H1 (cell line): ENCODE measurements at regions not wholly inside any gene's neighbourhood (a gene's known extent, or its start where the extent isn't known, plus 50 kb on each side); places are given as distances from the start of the nearest gene placed in this dataset.

Source experiments
- BACH1 ChIP-seq: IDR thresholded peaks from 2 replicates; pipeline ENCODE4 v1.6.1; 2012; ENCODE audit warnings: low read length, improper control_type of control experiment
- CREB1 ChIP-seq: IDR thresholded peaks from 2 replicates; pipeline ENCODE4 v1.6.1; 2012; ENCODE audit warnings: inconsistent platforms
- EP300 ChIP-seq, 2 experiments: IDR thresholded peaks; 1 replicate in 1 of 2; 2 replicates in 1 of 2; pipeline ENCODE4 v1.6.1; 2011 to 2012; ENCODE audit warnings: low read depth in 2 of 2, low read length in 2 of 2, mild to moderate bottlenecking in 2 of 2, borderline replicate concordance in 1 of 2, inconsistent platforms in 1 of 2, moderate library complexity in 1 of 2
- HDAC2 ChIP-seq, 2 experiments: fragments of 300-600 bp in 1 of 2; sonication (generic) in 1 of 2; IDR thresholded peaks; 2 replicates each; pipeline ENCODE4 v1.6.1; 2011 to 2012; ENCODE audit warnings: low read depth in 2 of 2, low read length in 2 of 2, mild to moderate bottlenecking in 2 of 2, moderate library complexity in 2 of 2, borderline replicate concordance in 1 of 2, inconsistent platforms in 1 of 2
- HDAC6 ChIP-seq: IDR thresholded peaks from one replicate; pipeline ENCODE4 v1.7.1; 2012; ENCODE audit warnings: low read depth, mild to moderate bottlenecking, inconsistent platforms, low read length, moderate library complexity
- PHF8 ChIP-seq: fragments of 200-600 bp; sonication (generic); conservative IDR thresholded peaks from 2 replicates; pipeline ENCODE4 v1.7.1; 2012; ENCODE audit warnings: low read depth, mild to moderate bottlenecking, inconsistent platforms, low read length, moderate library complexity
- YY1 ChIP-seq: IDR thresholded peaks from 2 replicates; pipeline ENCODE4 v1.6.1; 2011; ENCODE audit warnings: low read depth, mild to moderate bottlenecking, low read length

- no peak for TF ChIP-seq HDAC6
- TF ChIP-seq PHF8, result no peak
- no peak for TF ChIP-seq BACH1
- no peak for TF ChIP-seq YY1
- no peak for TF ChIP-seq HDAC2 (IDR thresholded peaks at IDR 0.05; ENCODE audit: borderline replicate concordance in 1 of 2, low read depth in 2 of 2, low read length in 2 of 2)
- TF ChIP-seq CREB1, result no peak
- TF ChIP-seq EP300 (IDR thresholded peaks at IDR 0.05; ENCODE audit: borderline replicate concordance in 1 of 2, low read depth in 2 of 2, low read length in 2 of 2), result no peak
Observed at GRCh38 chr1:199932462-199932861, 95.0 kb upstream of the NR5A2 start (continued).
